Brain pericyte (primary cell): ENCODE measurements at regions not wholly inside any gene's neighbourhood (a gene's known extent, or its start where the extent isn't known, plus 50 kb on each side); places are given as distances from the start of the nearest gene placed in this dataset.

Experiments
- DNase-seq: peaks from one replicate; pipeline ENCODE4 v3.0.0-alpha.2; 2012; ENCODE audit warnings: low read depth, low spot score

GRCh38 chr4:11268149-11268548, 160.5 kb downstream of the HS3ST1 start:
- DNase-seq: no peak

- no peak for DNase-seq
These were observed 163.9 kb downstream of the HS3ST1 start for GRCh38 chr4:11264841-11265240.

GRCh38 chr4:11264346-11264745, 164.3 kb downstream of the HS3ST1 start:
- DNase-seq: no peak

- no peak for DNase-seq
These were observed 165.5 kb downstream of the HS3ST1 start for GRCh38 chr4:11263208-11263607.

GRCh38 chr4:11261066-11261850, 167.4 kb downstream of the HS3ST1 start:
- DNase-seq: no peak

GRCh38 chr4:11259837-11260236, 168.9 kb downstream of the HS3ST1 start:
- DNase-seq: no peak

GRCh38 chr4:11252149-11252548, 176.5 kb downstream of the HS3ST1 start:
- no peak for DNase-seq

GRCh38 chr4:11250510-11250909, 178.2 kb downstream of the HS3ST1 start:
- DNase-seq: no peak

GRCh38 chr4:11232015-11232414, 196.7 kb downstream of the HS3ST1 start:
- peak; percentile 18 for DNase-seq

GRCh38 chr4:11230866-11231265, 197.8 kb downstream of the HS3ST1 start:
- no peak for DNase-seq

- DNase-seq: no peak
These were observed 200.2 kb downstream of the HS3ST1 start for GRCh38 chr4:11228530-11228929.

- no peak for DNase-seq
These were observed 205.4 kb downstream of the HS3ST1 start for GRCh38 chr4:11223311-11223710.

- DNase-seq: no peak
These were observed 210.0 kb downstream of the HS3ST1 start for GRCh38 chr4:11218692-11219091.

- DNase-seq: no peak
These were observed 212.2 kb downstream of the HS3ST1 start for GRCh38 chr4:11216520-11216919.

GRCh38 chr4:11214281-11214680, 214.4 kb downstream of the HS3ST1 start:
- DNase-seq: no peak

- DNase-seq: no peak
These were observed 218.9 kb downstream of the HS3ST1 start for GRCh38 chr4:11209826-11210225.

- DNase-seq: no peak
These were observed 227.4 kb downstream of the HS3ST1 start for GRCh38 chr4:11201256-11201655.

GRCh38 chr4:11198516-11199305, 230.0 kb downstream of the HS3ST1 start:
- no peak for DNase-seq

GRCh38 chr4:11197631-11198341, 230.9 kb downstream of the HS3ST1 start:
- DNase-seq: no peak

- DNase-seq: no peak
These were observed 231.7 kb downstream of the HS3ST1 start for GRCh38 chr4:11196927-11197522.

GRCh38 chr4:11194431-11194830, 234.3 kb downstream of the HS3ST1 start:
- no peak for DNase-seq

- no peak for DNase-seq
These were observed 238.9 kb downstream of the HS3ST1 start for GRCh38 chr4:11189756-11190155.
